ENCODE measurements at regions not wholly inside any gene's neighbourhood (a gene's known extent, or its start where the extent isn't known, plus 50 kb on each side); places are given as distances from the start of the nearest gene placed in this dataset.

- no peaks in the 10 kb centered on the region for H3K9me3 Mint-ChIP-seq
- H3K27me3 Mint-ChIP-seq (ENCODE audit: low read depth, poor library complexity) = peaks cover 4% of the 10 kb centered on the region
- peaks cover 19% of the 10 kb centered on the region for H3K4me1 Mint-ChIP-seq
- no peak for TF ChIP-seq CTCF (IDR thresholded peaks at IDR 0.05)
- DNase-seq = no peak
- H3K36me3 Mint-ChIP-seq (ENCODE audit: low read depth) = no peaks in the 10 kb centered on the region
- no peak overlapping the region for H3K27ac Mint-ChIP-seq
- no peak overlapping the region for H3K4me3 Mint-ChIP-seq
Observed at GRCh38 chr6:113625850-113626249, 231.3 kb upstream of the MARCKS start.

- Mint-ChIP-seq H3K4me3 (no peak overlapping the region), H3K4me1 (peaks cover 26% of the 10 kb centered on the region), H3K27me3 (ENCODE audit: low read depth, poor library complexity) (peaks cover 7% of the 10 kb centered on the region), H3K36me3 (ENCODE audit: low read depth) (no peaks in the 10 kb centered on the region), H3K9me3 (no peaks in the 10 kb centered on the region), H3K27ac (no peak overlapping the region)
- DNase-seq = no peak
- no peak for TF ChIP-seq CTCF (IDR thresholded peaks at IDR 0.05)
Observed at GRCh38 chr6:113626475-113626874, 230.7 kb upstream of the MARCKS start.

GRCh38 chr6:113627480-113627879 lies 229.7 kb upstream of the MARCKS start:
- H3K9me3 Mint-ChIP-seq = no peaks in the 10 kb centered on the region
- H3K36me3 Mint-ChIP-seq (ENCODE audit: low read depth) = no peaks in the 10 kb centered on the region
- no peak for DNase-seq
- H3K27ac Mint-ChIP-seq = no peak overlapping the region
- peaks cover 7% of the 10 kb centered on the region for H3K27me3 Mint-ChIP-seq (ENCODE audit: low read depth, poor library complexity)
- TF ChIP-seq CTCF (IDR thresholded peaks at IDR 0.05) = no peak
- peaks cover 36% of the 10 kb centered on the region for H3K4me1 Mint-ChIP-seq
- no peak overlapping the region for H3K4me3 Mint-ChIP-seq

- no peak for TF ChIP-seq CTCF (IDR thresholded peaks at IDR 0.05)
Observed at GRCh38 chr6:113629256-113629655, 227.9 kb upstream of the MARCKS start.

GRCh38 chr6:113629975-113630737 lies 227.0 kb upstream of the MARCKS start:
- TF ChIP-seq CTCF (IDR thresholded peaks at IDR 0.05) = no peak
- Mint-ChIP-seq H3K9me3 (no peaks in the 10 kb centered on the region), H3K4me3 (no peak overlapping the region), H3K27ac (peak overlapping the region; percentile 98), H3K4me1 (peaks cover 46% of the 10 kb centered on the region), H3K27me3 (ENCODE audit: low read depth, poor library complexity) (peaks cover 7% of the 10 kb centered on the region), H3K36me3 (ENCODE audit: low read depth) (no peaks in the 10 kb centered on the region)
- no peak for DNase-seq

More at GRCh38 chr6:113629256-113629655, 227.9 kb upstream of the MARCKS start:
- H3K4me1 Mint-ChIP-seq = peaks cover 41% of the 10 kb centered on the region
- peaks cover 7% of the 10 kb centered on the region for H3K27me3 Mint-ChIP-seq (ENCODE audit: low read depth, poor library complexity)
- no peaks in the 10 kb centered on the region for H3K36me3 Mint-ChIP-seq (ENCODE audit: low read depth)
- DNase-seq = no peak
- peak overlapping the region; percentile 18 for H3K27ac Mint-ChIP-seq
- H3K4me3 Mint-ChIP-seq = no peak overlapping the region
- H3K9me3 Mint-ChIP-seq = no peaks in the 10 kb centered on the region

Measured in nephron progenitor cell (in vitro differentiated cells).